Fibroblast of villous mesenchyme (primary cell): ENCODE measurements at regions not wholly inside any gene's neighbourhood (a gene's known extent, or its start where the extent isn't known, plus 50 kb on each side); places are given as distances from the start of the nearest gene placed in this dataset.

Experiments
- DNase-seq: peaks from one replicate; pipeline ENCODE4 v3.0.0-alpha.2; 2010; ENCODE audit warnings: low read depth
- H3K4me3 ChIP-seq: 2 replicates; pipeline ENCODE4 v1.5.1; 2011; ENCODE audit warnings: low read depth, mild to moderate bottlenecking, low read length
- CTCF ChIP-seq: IDR thresholded peaks from 2 replicates; pipeline ENCODE4 v1.5.1; 2012; ENCODE audit warnings: low read depth, mild to moderate bottlenecking, low read length; ENCODE audit not compliant: insufficient read depth

- no peak overlapping the region for H3K4me3 ChIP-seq
- DNase-seq, result peak; percentile 52
- TF ChIP-seq CTCF, result no peak
Observed at GRCh38 chr6:132131351-132131750, 180.2 kb upstream of the CCN2 start.

GRCh38 chr6:132130626-132131298, 179.6 kb upstream of the CCN2 start:
- no peak overlapping the region for H3K4me3 ChIP-seq
- DNase-seq, result peak; percentile 82
- TF ChIP-seq CTCF, result no peak

- peak; percentile 47 for DNase-seq
- no peak overlapping the region for H3K4me3 ChIP-seq
- TF ChIP-seq CTCF, result no peak
Observed at GRCh38 chr6:132128424-132128823, 177.3 kb upstream of the CCN2 start.

- no peak overlapping the region for H3K4me3 ChIP-seq
- TF ChIP-seq CTCF, result no peak
- no peak for DNase-seq
Observed at GRCh38 chr6:132126150-132126549, 175.0 kb upstream of the CCN2 start.

- DNase-seq, result no peak
- no peak for TF ChIP-seq CTCF
- H3K4me3 ChIP-seq, result no peak overlapping the region
Observed at GRCh38 chr6:132122871-132123270, 171.7 kb upstream of the CCN2 start.

GRCh38 chr6:132122176-132122575, 171.0 kb upstream of the CCN2 start:
- no peak for DNase-seq
- no peak overlapping the region for H3K4me3 ChIP-seq
- no peak for TF ChIP-seq CTCF

- TF ChIP-seq CTCF, result no peak
- no peak for DNase-seq
- H3K4me3 ChIP-seq, result no peak overlapping the region
Observed at GRCh38 chr6:132118144-132118543, 167.0 kb upstream of the CCN2 start.
